Parathyroid adenoma (tissue), 2 donors: ENCODE measurements at regions not wholly inside any gene's neighbourhood (a gene's known extent, or its start where the extent isn't known, plus 50 kb on each side); places are given as distances from the start of the nearest gene placed in this dataset.

ENCODE experiments used
- H2AFZ ChIP-seq: fragments of 300-600 bp; sonication (generic); one replicate; pipeline ENCODE4 v1.7.0; 2017; ENCODE audit warnings: antibody characterized with exemption, mild to moderate bottlenecking
- H3K27ac ChIP-seq: fragments of 300-600 bp; sonication (generic); one replicate; pipeline ENCODE4 v1.7.0; 2017
- H3K27me3 ChIP-seq: fragments of 300-600 bp; sonication (generic); one replicate; pipeline ENCODE4 v1.7.0; 2017; ENCODE audit warnings: low read length; ENCODE audit not compliant: control insufficient read depth, insufficient read depth
- H3K36me3 ChIP-seq: fragments of 300-600 bp; sonication (generic); one replicate; pipeline ENCODE4 v1.7.0; 2017; ENCODE audit warnings: low read length; ENCODE audit not compliant: control insufficient read depth, insufficient read depth
- H3K4me1 ChIP-seq: fragments of 300-600 bp; sonication (generic); one replicate; pipeline ENCODE4 v1.7.0; 2017; ENCODE audit warnings: control low read depth
- H3K4me2 ChIP-seq: fragments of 300-600 bp; sonication (generic); one replicate; pipeline ENCODE4 v1.7.0; 2017; ENCODE audit warnings: low read length
- H3K4me3 ChIP-seq: fragments of 300-600 bp; sonication (generic); one replicate; pipeline ENCODE4 v1.7.0; 2017; ENCODE audit warnings: low read depth, low read length
- H3K79me2 ChIP-seq: fragments of 300-600 bp; sonication (generic); one replicate; pipeline ENCODE4 v1.7.0; 2017; ENCODE audit warnings: control low read depth
- H3K9ac ChIP-seq: fragments of 300-600 bp; sonication (generic); one replicate; pipeline ENCODE4 v1.7.0; 2017; ENCODE audit warnings: mild to moderate bottlenecking
- H3K9me3 ChIP-seq: fragments of 300-600 bp; sonication (generic); one replicate; pipeline ENCODE4 v1.7.0; 2017; ENCODE audit warnings: low read length; ENCODE audit not compliant: control insufficient read depth
- TF ChIP-seq, protein P1 (sequence below): fragments of 300-600 bp; sonication (generic); IDR thresholded peaks from one replicate; pipeline ENCODE4 v1.7.0; 2017; ENCODE audit warnings: antibody characterized with exemption, mild to moderate bottlenecking
- donor health status: primary hyperparathyroidism.

DNA sequence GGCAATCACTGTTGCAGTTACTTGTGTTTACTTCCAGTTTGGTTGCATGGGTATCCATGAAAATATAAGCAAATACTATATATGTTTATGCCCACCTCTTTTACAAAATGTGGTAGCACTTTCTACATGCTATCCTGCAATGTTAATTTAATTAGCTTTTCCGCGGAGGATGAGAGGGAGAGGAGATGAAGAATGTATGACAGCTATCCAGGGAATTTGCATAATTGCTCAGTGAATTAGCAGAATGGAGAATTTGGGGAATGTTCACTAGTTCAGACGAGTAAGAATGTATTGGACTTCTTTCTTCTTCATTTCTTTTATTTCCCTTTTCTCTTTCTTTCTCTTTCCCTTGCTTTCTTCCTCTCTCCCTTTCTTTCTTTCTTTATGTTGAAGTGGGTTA is 140.7 kb upstream of the SLC28A3 start:
- H3K36me3 ChIP-seq: no peaks in the 10 kb centered on the region
- no peak overlapping the region for H3K9ac ChIP-seq
- H3K27me3 ChIP-seq: no peaks in the 10 kb centered on the region
- no peak overlapping the region for H3K27ac ChIP-seq
- no peaks in the 10 kb centered on the region for H3K9me3 ChIP-seq
- H3K4me3 ChIP-seq: no peak overlapping the region
- H3K79me2 ChIP-seq: no peaks in the 10 kb centered on the region
- H3K4me1 ChIP-seq: no peaks in the 10 kb centered on the region
- TF ChIP-seq, protein P1, sequence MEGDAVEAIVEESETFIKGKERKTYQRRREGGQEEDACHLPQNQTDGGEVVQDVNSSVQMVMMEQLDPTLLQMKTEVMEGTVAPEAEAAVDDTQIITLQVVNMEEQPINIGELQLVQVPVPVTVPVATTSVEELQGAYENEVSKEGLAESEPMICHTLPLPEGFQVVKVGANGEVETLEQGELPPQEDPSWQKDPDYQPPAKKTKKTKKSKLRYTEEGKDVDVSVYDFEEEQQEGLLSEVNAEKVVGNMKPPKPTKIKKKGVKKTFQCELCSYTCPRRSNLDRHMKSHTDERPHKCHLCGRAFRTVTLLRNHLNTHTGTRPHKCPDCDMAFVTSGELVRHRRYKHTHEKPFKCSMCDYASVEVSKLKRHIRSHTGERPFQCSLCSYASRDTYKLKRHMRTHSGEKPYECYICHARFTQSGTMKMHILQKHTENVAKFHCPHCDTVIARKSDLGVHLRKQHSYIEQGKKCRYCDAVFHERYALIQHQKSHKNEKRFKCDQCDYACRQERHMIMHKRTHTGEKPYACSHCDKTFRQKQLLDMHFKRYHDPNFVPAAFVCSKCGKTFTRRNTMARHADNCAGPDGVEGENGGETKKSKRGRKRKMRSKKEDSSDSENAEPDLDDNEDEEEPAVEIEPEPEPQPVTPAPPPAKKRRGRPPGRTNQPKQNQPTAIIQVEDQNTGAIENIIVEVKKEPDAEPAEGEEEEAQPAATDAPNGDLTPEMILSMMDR: no peak
- no peak overlapping the region for H2AFZ ChIP-seq
- H3K4me2 ChIP-seq: no peak overlapping the region

DNA sequence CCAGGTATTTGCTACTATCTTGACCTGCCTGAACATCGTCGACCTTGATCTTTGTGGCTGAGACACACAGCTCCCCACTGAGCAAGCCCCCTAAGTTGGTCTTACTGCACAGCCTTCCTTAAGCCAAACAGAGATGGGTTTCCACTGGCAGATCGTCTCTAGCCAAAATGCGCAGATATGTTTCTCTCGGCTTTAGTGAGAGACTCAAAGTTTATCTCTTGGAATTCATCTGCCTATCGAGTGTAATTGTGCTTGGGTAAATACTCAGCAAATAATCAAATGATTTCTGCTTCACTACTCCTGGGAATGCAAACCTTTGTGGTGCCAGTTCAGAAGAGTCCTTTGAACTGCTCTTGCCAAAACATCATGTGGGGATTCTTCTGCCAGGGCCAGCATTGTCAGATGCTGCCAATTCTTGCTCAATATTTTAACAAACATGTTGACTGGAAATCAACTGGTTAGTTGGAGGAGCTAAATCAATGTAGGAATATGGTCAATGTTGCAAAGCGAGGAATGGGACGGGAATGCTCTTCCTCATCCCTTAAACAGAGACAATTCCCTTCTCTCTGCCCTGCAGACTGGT is 141.2 kb upstream of the SLC28A3 start:
- H3K4me3 ChIP-seq: no peak overlapping the region
- H3K79me2 ChIP-seq: no peaks in the 10 kb centered on the region
- no peaks in the 10 kb centered on the region for H3K4me1 ChIP-seq
- H3K27ac ChIP-seq: no peak overlapping the region
- no peaks in the 10 kb centered on the region for H3K9me3 ChIP-seq
- H2AFZ ChIP-seq: no peak overlapping the region
- H3K4me2 ChIP-seq: no peak overlapping the region
- TF ChIP-seq, protein P1: no peak
- no peaks in the 10 kb centered on the region for H3K27me3 ChIP-seq
- no peaks in the 10 kb centered on the region for H3K36me3 ChIP-seq
- H3K9ac ChIP-seq: no peak overlapping the region

DNA sequence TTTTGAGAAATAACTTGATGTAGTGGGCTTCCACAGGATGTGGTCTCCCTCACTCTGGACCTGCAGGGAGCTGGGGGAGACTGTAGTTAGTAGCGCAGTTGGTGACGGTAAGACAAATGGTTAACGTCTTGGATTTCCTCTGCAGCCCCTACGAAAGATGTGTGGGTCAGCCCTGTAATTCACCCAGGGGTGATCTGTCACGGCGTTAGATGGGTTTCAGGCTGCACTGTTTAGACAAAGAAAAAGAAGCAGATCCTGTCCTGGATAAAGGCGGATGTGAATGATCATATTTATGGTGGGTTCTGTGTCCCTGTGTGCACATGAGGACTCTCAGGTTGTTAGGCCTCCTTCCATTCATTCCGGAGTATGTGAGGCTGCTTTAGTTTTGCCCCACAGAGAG is 142.0 kb upstream of the SLC28A3 start:
- H3K79me2 ChIP-seq: no peaks in the 10 kb centered on the region
- H3K4me1 ChIP-seq: no peaks in the 10 kb centered on the region
- H3K4me3 ChIP-seq: no peak overlapping the region
- no peaks in the 10 kb centered on the region for H3K9me3 ChIP-seq
- H3K36me3 ChIP-seq: no peaks in the 10 kb centered on the region
- TF ChIP-seq, protein P1: no peak
- H3K27me3 ChIP-seq: no peaks in the 10 kb centered on the region
- H3K27ac ChIP-seq: no peak overlapping the region
- H3K4me2 ChIP-seq: no peak overlapping the region
- no peak overlapping the region for H3K9ac ChIP-seq
- no peak overlapping the region for H2AFZ ChIP-seq

GRCh38 chr9:84484172-84484571 is 143.6 kb upstream of the SLC28A3 start:
- H3K79me2 ChIP-seq: no peaks in the 10 kb centered on the region
- H3K4me2 ChIP-seq: no peak overlapping the region
- H3K36me3 ChIP-seq: no peaks in the 10 kb centered on the region
- H3K4me3 ChIP-seq: no peak overlapping the region
- H3K9me3 ChIP-seq: no peaks in the 10 kb centered on the region
- no peak overlapping the region for H3K27ac ChIP-seq
- no peaks in the 10 kb centered on the region for H3K4me1 ChIP-seq
- no peaks in the 10 kb centered on the region for H3K27me3 ChIP-seq
- no peak overlapping the region for H2AFZ ChIP-seq
- H3K9ac ChIP-seq: no peak overlapping the region
- TF ChIP-seq, protein P1: no peak

DNA sequence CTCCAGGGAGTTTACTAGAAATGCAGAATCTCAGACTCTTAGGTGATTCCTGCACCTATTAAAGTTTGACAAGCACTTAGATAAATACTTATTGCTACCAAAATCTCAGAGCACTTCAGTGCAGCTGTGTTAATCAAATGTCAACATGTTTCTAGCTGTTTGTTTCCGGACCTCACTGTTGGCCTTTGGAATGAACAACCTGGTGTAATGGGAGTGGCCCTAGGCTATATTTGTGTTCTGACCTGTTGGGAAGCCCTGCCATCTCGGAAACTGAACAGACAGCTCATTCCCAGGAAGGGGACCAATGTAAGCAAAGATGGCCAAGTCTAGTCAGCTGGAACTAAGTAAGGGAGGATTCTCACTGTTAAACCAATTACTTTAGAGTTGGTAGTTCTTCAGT is 145.0 kb upstream of the SLC28A3 start:
- Histone ChIP-seq H3K27me3 (no peaks in the 10 kb centered on the region), H3K36me3 (no peaks in the 10 kb centered on the region), H2AFZ (no peak overlapping the region), H3K9me3 (no peaks in the 10 kb centered on the region), H3K4me2 (no peak overlapping the region), H3K4me1 (no peaks in the 10 kb centered on the region), H3K9ac (no peak overlapping the region), H3K79me2 (no peaks in the 10 kb centered on the region), H3K27ac (no peak overlapping the region), H3K4me3 (no peak overlapping the region)
- TF ChIP-seq, protein P1: no peak
